ENCODE measurements at regions not wholly inside any gene's neighbourhood (a gene's known extent, or its start where the extent isn't known, plus 50 kb on each side); places are given as distances from the start of the nearest gene placed in this dataset.

DNA sequence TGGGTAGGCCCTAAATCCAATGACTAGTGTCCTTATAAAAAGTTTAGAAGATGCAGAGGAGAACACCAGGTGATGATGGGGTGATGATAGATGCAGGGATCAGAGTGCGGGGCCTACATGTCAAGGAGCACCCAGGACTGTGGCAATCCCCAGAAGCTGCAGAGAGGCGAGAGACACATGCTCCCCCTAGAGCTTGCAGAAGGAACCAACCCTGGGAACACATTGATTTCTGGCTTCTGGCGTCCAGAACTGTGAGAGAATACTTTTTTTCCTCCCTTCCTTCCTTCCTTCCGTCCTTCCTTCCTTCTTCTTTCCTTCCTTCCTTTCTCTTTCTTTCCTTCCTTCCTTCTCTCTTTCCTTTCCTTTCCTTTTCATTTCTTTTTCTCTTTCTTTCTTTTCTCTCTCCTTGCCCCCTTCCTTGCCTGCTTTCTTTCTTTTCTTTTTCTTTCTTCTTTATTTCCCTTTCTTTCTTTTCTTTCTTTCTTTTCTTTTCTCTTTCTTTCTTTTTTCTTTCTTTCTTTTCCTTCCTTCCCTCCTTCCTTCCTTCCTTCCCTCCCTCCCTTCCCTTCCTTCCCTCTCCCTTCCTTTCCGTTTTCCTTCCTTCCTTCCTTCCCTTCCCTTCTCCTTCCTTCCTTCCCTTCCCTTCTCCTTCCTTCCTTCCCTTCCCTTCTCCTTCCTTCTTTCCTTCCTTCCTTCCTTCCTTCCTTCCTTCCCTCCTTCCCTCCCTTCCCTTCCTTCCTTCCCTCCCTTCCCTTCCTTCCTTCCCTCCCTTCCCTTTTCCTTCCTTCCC is 134.3 kb downstream of the HAPSTR1 start:
- no peak for TF ChIP-seq POLR2A (IDR thresholded peaks at IDR 0.05; ENCODE audit: low read depth, low read length)
- no peak for TF ChIP-seq TAF1 (IDR thresholded peaks at IDR 0.05; ENCODE audit: low read depth, low read length)

Measured in GM12891 (cell line).